ENCODE measurements at regions not wholly inside any gene's neighbourhood (a gene's known extent, or its start where the extent isn't known, plus 50 kb on each side); places are given as distances from the start of the nearest gene placed in this dataset.

GRCh38 chr6:163771180-163771579 is 356.7 kb downstream of the QKI start:
- Histone ChIP-seq H2AFZ (ENCODE audit: low read length) (no peak overlapping the region), H3K79me1 (ENCODE audit: insufficient read depth, low read depth, low read length, poor library complexity, severe bottlenecking) (no peaks in the 10 kb centered on the region), H3K27ac (ENCODE audit: insufficient read length, low read depth, low read length) (no peak overlapping the region), H3K79me2 (ENCODE audit: insufficient read depth, low read length) (no peaks in the 10 kb centered on the region; the same call in 1 of the 2 replicates), H4K20me1 (ENCODE audit: control insufficient read depth, insufficient read depth, insufficient read length) (no peaks in the 10 kb centered on the region), H3K4me2 (ENCODE audit: insufficient read depth, insufficient read length, low read length) (no peak overlapping the region), H3T11ph (ENCODE audit: low read length) (no peak overlapping the region), H2BK15ac (ENCODE audit: low read depth, low read length) (no peak overlapping the region), H3K27me3 (ENCODE audit: insufficient read depth, low read length) (no peaks in the 10 kb centered on the region), H3K23ac (ENCODE audit: insufficient read length, low read depth, low read length) (no peak overlapping the region), H2AK5ac (ENCODE audit: insufficient read length, low read length) (no peak overlapping the region), H2BK20ac (ENCODE audit: low read depth, low read length, poor library complexity, severe bottlenecking) (no peak overlapping the region), H2BK120ac (ENCODE audit: low read depth, low read length, poor library complexity, severe bottlenecking) (no peak overlapping the region), H3K56ac (ENCODE audit: insufficient read length, low read depth, low read length) (no peak overlapping the region), H3K14ac (ENCODE audit: insufficient read depth, low read length) (no peak overlapping the region), H4K8ac (replicated peaks; ENCODE audit: insufficient read length, low read depth, low read length) (no peak overlapping the region), H3K18ac (ENCODE audit: insufficient read length, low read depth, low read length) (no peak overlapping the region), H4K91ac (ENCODE audit: insufficient read length, low read depth, low read length) (no peak overlapping the region), H3K4ac (ENCODE audit: low read depth, low read length) (no peak overlapping the region), H3K9me3 (ENCODE audit: control insufficient read depth, low read depth, low read length) (no peaks in the 10 kb centered on the region), H3K23me2 (ENCODE audit: insufficient read length, low read depth, low read length, poor library complexity, severe bottlenecking) (no peaks in the 10 kb centered on the region), H2BK12ac (ENCODE audit: insufficient read length, low read depth, low read length) (no peak overlapping the region), H4K5ac (ENCODE audit: insufficient read length, low read depth, low read length) (no peak overlapping the region), H3K4me1 (ENCODE audit: insufficient read depth, low read length) (no peaks in the 10 kb centered on the region), H3K9ac (ENCODE audit: extremely low read depth, insufficient read length, low read length) (no peak overlapping the region), H2BK5ac (ENCODE audit: insufficient read length, low read length) (no peak overlapping the region)
- H3K4me1 Mint-ChIP-seq = peaks cover 0 to 2% of the 10 kb centered on the region in 2 experiments; a peak in 1 of 4 replicates
- no peak overlapping the region for H3K4me3 Mint-ChIP-seq
- WGBS (ENCODE audit: extremely low coverage, insufficient read length, low lambda C conversion rate) = no CpG with 5 or more reads among the region's 1 CpG
- H3K9me3 Mint-ChIP-seq = peaks cover 0 to 4% of the 10 kb centered on the region in 2 experiments; a peak in 1 of 5 replicates
- no peak overlapping the region for H3K27ac Mint-ChIP-seq
- H3K36me3 Mint-ChIP-seq (ENCODE audit: insufficient read depth in 1 of 3, low read depth in 3 of 3) = no peaks in the 10 kb centered on the region
- no peak for DNase-seq
- no peak for TF ChIP-seq CTCF (conservative IDR thresholded peaks at IDR 0.05)
- no peaks in the 10 kb centered on the region for H3K27me3 Mint-ChIP-seq (ENCODE audit: low read depth)

Measured in H9 (cell line).